Prostate gland (tissue), 2 donors: ENCODE measurements at regions not wholly inside any gene's neighbourhood (a gene's known extent, or its start where the extent isn't known, plus 50 kb on each side); places are given as distances from the start of the nearest gene placed in this dataset.

Experiments
- POLR2A ChIP-seq: fragments of 450-650 bp; IDR thresholded peaks from one replicate; pipeline ENCODE4 v1.6.1; 2016; ENCODE audit warnings: antibody characterized with exemption, mild to moderate bottlenecking
- TF ChIP-seq, protein P1 (sequence below), 4 experiments: fragments of 200-600 bp in 2 of 4; fragments of 450-650 bp in 2 of 4; sonication (generic) in 2 of 4; IDR thresholded peaks; 1 replicate in 3 of 4; 2 replicates in 1 of 4; pipeline ENCODE4 v1.5.1; 2016 to 2019; ENCODE audit warnings: antibody characterized with exemption in 4 of 4, mild to moderate bottlenecking in 2 of 4, moderate library complexity in 2 of 4

GRCh38 chr3:8254489-8254888 lies 247.1 kb upstream of the LMCD1 start:
- TF ChIP-seq, protein P1, sequence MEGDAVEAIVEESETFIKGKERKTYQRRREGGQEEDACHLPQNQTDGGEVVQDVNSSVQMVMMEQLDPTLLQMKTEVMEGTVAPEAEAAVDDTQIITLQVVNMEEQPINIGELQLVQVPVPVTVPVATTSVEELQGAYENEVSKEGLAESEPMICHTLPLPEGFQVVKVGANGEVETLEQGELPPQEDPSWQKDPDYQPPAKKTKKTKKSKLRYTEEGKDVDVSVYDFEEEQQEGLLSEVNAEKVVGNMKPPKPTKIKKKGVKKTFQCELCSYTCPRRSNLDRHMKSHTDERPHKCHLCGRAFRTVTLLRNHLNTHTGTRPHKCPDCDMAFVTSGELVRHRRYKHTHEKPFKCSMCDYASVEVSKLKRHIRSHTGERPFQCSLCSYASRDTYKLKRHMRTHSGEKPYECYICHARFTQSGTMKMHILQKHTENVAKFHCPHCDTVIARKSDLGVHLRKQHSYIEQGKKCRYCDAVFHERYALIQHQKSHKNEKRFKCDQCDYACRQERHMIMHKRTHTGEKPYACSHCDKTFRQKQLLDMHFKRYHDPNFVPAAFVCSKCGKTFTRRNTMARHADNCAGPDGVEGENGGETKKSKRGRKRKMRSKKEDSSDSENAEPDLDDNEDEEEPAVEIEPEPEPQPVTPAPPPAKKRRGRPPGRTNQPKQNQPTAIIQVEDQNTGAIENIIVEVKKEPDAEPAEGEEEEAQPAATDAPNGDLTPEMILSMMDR (IDR thresholded peaks at IDR 0.05) = no peak
- no peak for TF ChIP-seq POLR2A
